GM18505 (cell line): ENCODE measurements at regions not wholly inside any gene's neighbourhood (a gene's known extent, or its start where the extent isn't known, plus 50 kb on each side); places are given as distances from the start of the nearest gene placed in this dataset.

ENCODE experiments used
- ATAC-seq: cut with Tn5 transposase; IDR thresholded peaks from one replicate; pipeline ENCODE4 v1.9.1; 2021; ENCODE audit not compliant: unreplicated experiment
- POLR2A ChIP-seq: IDR thresholded peaks from 4 replicates; pipeline ENCODE4 v1.6.1; 2011; ENCODE audit warnings: borderline replicate concordance; ENCODE audit not compliant: insufficient read depth, insufficient read length; ENCODE audit errors: extremely low read depth

- no peak for TF ChIP-seq POLR2A
- no peak for ATAC-seq
Measured at GRCh38 chr6:98672681-98673475, 161.5 kb upstream of the POU3F2 start.

GRCh38 chr6:98678481-98678880 lies 155.9 kb upstream of the POU3F2 start:
- ATAC-seq: peak; percentile 75

GRCh38 chr6:98686008-98686601 lies 148.3 kb upstream of the POU3F2 start:
- TF ChIP-seq POLR2A: no peak
- ATAC-seq: no peak

More at GRCh38 chr6:98678481-98678880, 155.9 kb upstream of the POU3F2 start:
- no peak for TF ChIP-seq POLR2A

GRCh38 chr6:98687752-98688151 lies 146.6 kb upstream of the POU3F2 start:
- no peak for TF ChIP-seq POLR2A
- ATAC-seq: no peak

GRCh38 chr6:98695091-98695801 lies 139.1 kb upstream of the POU3F2 start:
- no peak for TF ChIP-seq POLR2A

GRCh38 chr6:98711380-98711779 lies 123.0 kb upstream of the POU3F2 start:
- no peak for ATAC-seq

More at GRCh38 chr6:98695091-98695801, 139.1 kb upstream of the POU3F2 start:
- ATAC-seq: no peak

GRCh38 chr6:98716341-98716740 lies 118.0 kb upstream of the POU3F2 start:
- ATAC-seq: no peak
- no peak for TF ChIP-seq POLR2A

More at GRCh38 chr6:98711380-98711779, 123.0 kb upstream of the POU3F2 start:
- no peak for TF ChIP-seq POLR2A

GRCh38 chr6:98717322-98717877 lies 117.0 kb upstream of the POU3F2 start:
- ATAC-seq: no peak
- no peak for TF ChIP-seq POLR2A

- TF ChIP-seq POLR2A: no peak
- ATAC-seq: no peak
Measured at GRCh38 chr6:98717988-98718387, 116.4 kb upstream of the POU3F2 start.

- TF ChIP-seq POLR2A: no peak
Measured at GRCh38 chr6:98724537-98724936, 109.8 kb upstream of the POU3F2 start.

GRCh38 chr6:98747273-98747672 lies 87.1 kb upstream of the POU3F2 start:
- no peak for TF ChIP-seq POLR2A
- ATAC-seq: no peak

More at GRCh38 chr6:98724537-98724936, 109.8 kb upstream of the POU3F2 start:
- no peak for ATAC-seq

GRCh38 chr6:98747960-98748359 lies 86.4 kb upstream of the POU3F2 start:
- TF ChIP-seq POLR2A: no peak

GRCh38 chr6:98759459-98759858 lies 74.9 kb upstream of the POU3F2 start:
- no peak for ATAC-seq
- TF ChIP-seq POLR2A: no peak

More at GRCh38 chr6:98747960-98748359, 86.4 kb upstream of the POU3F2 start:
- ATAC-seq: no peak
